Amniotic stem cell (primary cell): ENCODE measurements at regions not wholly inside any gene's neighbourhood (a gene's known extent, or its start where the extent isn't known, plus 50 kb on each side); places are given as distances from the start of the nearest gene placed in this dataset.
"Not testable (repeated sequence)": the region's sequence is repeated elsewhere in the genome, so short reads cannot be mapped to it uniquely, and the experiment has no call there.

ENCODE experiments used
- DNase-seq: peaks from one replicate; lab custom pipeline; 2025; lab: John Stamatoyannopoulos, UW

GRCh38 chrX:40853004-40853815 is 117.9 kb upstream of the MED14 start:
- no peak for DNase-seq

- no peak for DNase-seq
Measured at GRCh38 chrX:40853816-40854123, 118.4 kb upstream of the MED14 start.

- no peak for DNase-seq
Measured at GRCh38 chrX:40854242-40854641, 118.9 kb upstream of the MED14 start.

GRCh38 chrX:40855411-40855810 is 120.1 kb upstream of the MED14 start:
- DNase-seq, result no peak

GRCh38 chrX:40855932-40856515 is 120.7 kb upstream of the MED14 start:
- no peak for DNase-seq

- not testable (repeated sequence) for DNase-seq
Measured at GRCh38 chrX:40861952-40862554, 126.7 kb upstream of the MED14 start.

- not testable (repeated sequence) for DNase-seq
Measured at GRCh38 chrX:40863260-40863659, 127.9 kb upstream of the MED14 start.

- DNase-seq, result no peak
Measured at GRCh38 chrX:40863671-40864070, 128.3 kb upstream of the MED14 start.

- peak; percentile 28 for DNase-seq
Measured at GRCh38 chrX:40864972-40865371, 129.6 kb upstream of the MED14 start.

- no peak for DNase-seq
Measured at GRCh38 chrX:40866893-40867292, 131.6 kb upstream of the MED14 start.

- DNase-seq, result no peak
Measured at GRCh38 chrX:40867352-40867751, 132.0 kb upstream of the MED14 start.

GRCh38 chrX:40868868-40869267 is 133.5 kb upstream of the MED14 start:
- DNase-seq, result no peak

GRCh38 chrX:40870982-40871381 is 135.6 kb upstream of the MED14 start:
- DNase-seq, result not testable (repeated sequence)

GRCh38 chrX:40871385-40872082 is 136.2 kb upstream of the MED14 start:
- no peak for DNase-seq

GRCh38 chrX:40872351-40872750 is 137.0 kb upstream of the MED14 start:
- no peak for DNase-seq

GRCh38 chrX:40875476-40875875 is 140.1 kb upstream of the MED14 start:
- no peak for DNase-seq

- peak; percentile 8 for DNase-seq
Measured at GRCh38 chrX:40877887-40878286, 142.5 kb upstream of the MED14 start.

GRCh38 chrX:40878766-40879165 is 143.4 kb upstream of the MED14 start:
- DNase-seq, result no peak

GRCh38 chrX:40879172-40879571 is 143.8 kb upstream of the MED14 start:
- not testable (repeated sequence) for DNase-seq

- no peak for DNase-seq
Measured at GRCh38 chrX:40880712-40881111, 145.4 kb upstream of the MED14 start.

GRCh38 chrX:40883021-40883619 is 147.8 kb upstream of the MED14 start:
- DNase-seq, result no peak

GRCh38 chrX:40885989-40886388 is 150.6 kb upstream of the MED14 start:
- no peak for DNase-seq
